DND-41 (cell line): ENCODE measurements at regions not wholly inside any gene's neighbourhood (a gene's known extent, or its start where the extent isn't known, plus 50 kb on each side); places are given as distances from the start of the nearest gene placed in this dataset.

Source experiments
- ATAC-seq: fragments of 200-7000 bp; cut with Tn5 transposase; 3 replicates; pipeline ENCODE4 v1.9.1; 2021; ENCODE audit warnings: low read depth; ENCODE audit not compliant: insufficient read depth
- DNase-seq: peaks from one replicate; pipeline ENCODE4 v3.0.0-alpha.2; 2020
- H2AFZ ChIP-seq: 2 replicates; pipeline ENCODE4 v1.6.0; 2012; ENCODE audit warnings: low read depth, low read length
- H3K27ac ChIP-seq: 2 replicates; pipeline ENCODE4 v1.5.1; 2012; ENCODE audit warnings: low read length, inconsistent platforms
- H3K27me3 ChIP-seq: fragments of 200-600 bp; sonication (generic); 2 replicates; pipeline ENCODE4 v1.6.0; 2012; ENCODE audit warnings: low read length, mild to moderate bottlenecking, inconsistent platforms; ENCODE audit not compliant: insufficient read depth, poor library complexity
- H3K36me3 ChIP-seq: 2 replicates; pipeline ENCODE4 v1.5.1; 2012; ENCODE audit warnings: low read length, inconsistent platforms; ENCODE audit not compliant: insufficient read depth
- H3K4me1 ChIP-seq: 2 replicates; pipeline ENCODE4 v1.5.1; 2012; ENCODE audit warnings: mild to moderate bottlenecking, low read length; ENCODE audit not compliant: insufficient read depth
- H3K4me2 ChIP-seq: 2 replicates; pipeline ENCODE4 v1.6.0; 2012; ENCODE audit warnings: mild to moderate bottlenecking, moderate library complexity, low read length, inconsistent platforms; ENCODE audit not compliant: insufficient read depth
- H3K4me3 ChIP-seq, 2 experiments: fragments of 200-600 bp in 1 of 2; shearing (Covaris generic) in 1 of 2; 2 replicates each; pipeline ENCODE4 v1.5.1; 2012 to 2016; ENCODE audit warnings: inconsistent platforms in 2 of 2, low read length in 2 of 2, mild to moderate bottlenecking in 2 of 2, low read depth in 1 of 2, moderate library complexity in 1 of 2
- H3K79me2 ChIP-seq: 2 replicates; pipeline ENCODE4 v1.6.0; 2012; ENCODE audit warnings: low read length, inconsistent platforms; ENCODE audit not compliant: insufficient read depth
- H3K9ac ChIP-seq: 2 replicates; pipeline ENCODE4 v1.6.0; 2012; ENCODE audit warnings: low read depth, mild to moderate bottlenecking, inconsistent platforms, low read length, moderate library complexity
- H3K9me3 ChIP-seq: 2 replicates; pipeline ENCODE4 v1.5.1; 2012; ENCODE audit warnings: low read length, moderate library complexity, mild to moderate bottlenecking, inconsistent platforms; ENCODE audit not compliant: insufficient read depth, severe bottlenecking
- H4K20me1 ChIP-seq: 2 replicates; pipeline ENCODE4 v1.6.0; 2012; ENCODE audit warnings: low read length; ENCODE audit not compliant: insufficient read depth
- CTCF ChIP-seq: IDR thresholded peaks from 2 replicates; pipeline ENCODE4 v1.5.1; 2012; ENCODE audit warnings: borderline replicate concordance, low read length, moderate library complexity, mild to moderate bottlenecking; ENCODE audit not compliant: poor library complexity, severe bottlenecking; ENCODE audit errors: extremely low read depth
- EZH2 ChIP-seq: IDR thresholded peaks from 3 replicates; pipeline ENCODE4 v1.6.1; 2012; ENCODE audit warnings: borderline replicate concordance, low read depth, mild to moderate bottlenecking, moderate library complexity, low read length, inconsistent platforms; ENCODE audit not compliant: severe bottlenecking

GRCh38 chr3:44079916-44080315 is 161.8 kb upstream of the TOPAZ1 start:
- H3K36me3 ChIP-seq: no peaks in the 10 kb centered on the region
- no peak overlapping the region for H3K27ac ChIP-seq
- H4K20me1 ChIP-seq: no peaks in the 10 kb centered on the region
- no peak overlapping the region for H3K4me3 ChIP-seq
- no peak overlapping the region for H3K4me2 ChIP-seq
- no peaks in the 10 kb centered on the region for H3K4me1 ChIP-seq
- TF ChIP-seq EZH2: no peak
- no peak for TF ChIP-seq CTCF
- no peaks in the 10 kb centered on the region for H3K79me2 ChIP-seq
- H3K9me3 ChIP-seq: no peaks in the 10 kb centered on the region
- no peak for ATAC-seq
- no peak overlapping the region for H3K9ac ChIP-seq
- peaks cover 4% of the 10 kb centered on the region for H3K27me3 ChIP-seq
- no peak overlapping the region for H2AFZ ChIP-seq
- no peak for DNase-seq

DNA sequence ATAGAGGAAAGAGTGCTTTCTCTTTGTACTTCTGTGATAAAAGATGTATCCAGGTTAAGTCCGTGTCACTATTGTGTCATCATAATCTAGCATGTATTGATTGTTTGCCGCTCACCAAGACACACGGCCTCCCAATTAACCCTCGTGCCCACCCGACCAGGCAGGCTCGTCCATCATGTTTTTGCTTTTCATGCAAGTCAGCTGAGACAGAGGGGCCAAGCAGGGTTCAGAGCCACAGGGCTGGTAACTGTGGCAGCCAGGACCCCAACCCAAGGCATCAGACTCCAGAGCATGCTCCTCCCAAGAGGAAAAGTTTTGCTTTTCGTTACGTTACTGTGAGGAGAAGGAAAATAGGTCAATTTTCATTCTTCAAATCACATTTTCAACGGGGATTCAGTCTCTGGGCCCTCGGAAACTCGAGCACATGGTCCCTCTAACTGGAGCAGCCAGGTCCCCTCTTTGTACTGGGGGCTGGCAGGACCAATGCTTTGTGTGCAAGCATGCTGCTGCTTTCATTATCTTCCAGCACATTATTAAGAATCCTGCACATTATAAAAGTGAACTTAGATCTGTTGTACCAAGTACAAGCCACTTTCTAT is 161.1 kb upstream of the TOPAZ1 start:
- Histone ChIP-seq H3K4me1 (no peaks in the 10 kb centered on the region), H2AFZ (no peak overlapping the region), H3K79me2 (no peaks in the 10 kb centered on the region), H3K27me3 (peaks cover under 1% of the 10 kb centered on the region), H3K36me3 (no peaks in the 10 kb centered on the region), H3K9me3 (no peaks in the 10 kb centered on the region), H3K27ac (no peak overlapping the region), H3K9ac (no peak overlapping the region), H4K20me1 (no peaks in the 10 kb centered on the region), H3K4me3 (no peak overlapping the region), H3K4me2 (no peak overlapping the region)
- DNase-seq: no peak
- ATAC-seq: no peak
- no peak for TF ChIP-seq CTCF
- no peak for TF ChIP-seq EZH2

DNA sequence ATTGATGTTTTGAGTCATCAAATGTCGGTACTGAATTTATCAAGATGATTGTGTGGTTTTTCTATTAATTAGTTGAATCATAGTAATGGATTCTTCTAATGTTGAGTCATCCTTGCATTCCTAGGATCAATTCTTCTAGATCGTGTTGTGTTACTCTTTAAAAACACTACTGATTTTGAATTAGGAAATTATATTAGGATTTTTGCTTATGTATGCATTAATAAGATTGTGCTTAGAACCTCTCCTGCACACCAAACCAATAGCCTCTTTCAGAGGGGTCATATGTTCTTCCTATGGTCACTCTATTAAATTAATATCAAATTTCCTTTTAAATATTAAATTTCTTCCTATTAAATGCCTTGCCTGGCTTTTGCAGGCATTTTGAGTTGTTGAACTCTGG is 151.7 kb upstream of the TOPAZ1 start:
- Histone ChIP-seq H3K9me3 (no peaks in the 10 kb centered on the region), H3K27me3 (peaks cover 6% of the 10 kb centered on the region)
- no peak for ATAC-seq

More for the DNA sequence above, 151.7 kb upstream of the TOPAZ1 start:
- H3K27ac ChIP-seq: no peak overlapping the region
- no peaks in the 10 kb centered on the region for H3K36me3 ChIP-seq
- no peak for TF ChIP-seq CTCF
- TF ChIP-seq EZH2: no peak
- DNase-seq: no peak
- H3K4me2 ChIP-seq: no peak overlapping the region
- no peak overlapping the region for H2AFZ ChIP-seq
- H3K79me2 ChIP-seq: no peaks in the 10 kb centered on the region
- H3K4me3 ChIP-seq: no peak overlapping the region
- no peak overlapping the region for H3K9ac ChIP-seq
- no peaks in the 10 kb centered on the region for H3K4me1 ChIP-seq
- H4K20me1 ChIP-seq: no peaks in the 10 kb centered on the region
